ENCODE measurements at regions not wholly inside any gene's neighbourhood (a gene's known extent, or its start where the extent isn't known, plus 50 kb on each side); places are given as distances from the start of the nearest gene placed in this dataset.

DNA sequence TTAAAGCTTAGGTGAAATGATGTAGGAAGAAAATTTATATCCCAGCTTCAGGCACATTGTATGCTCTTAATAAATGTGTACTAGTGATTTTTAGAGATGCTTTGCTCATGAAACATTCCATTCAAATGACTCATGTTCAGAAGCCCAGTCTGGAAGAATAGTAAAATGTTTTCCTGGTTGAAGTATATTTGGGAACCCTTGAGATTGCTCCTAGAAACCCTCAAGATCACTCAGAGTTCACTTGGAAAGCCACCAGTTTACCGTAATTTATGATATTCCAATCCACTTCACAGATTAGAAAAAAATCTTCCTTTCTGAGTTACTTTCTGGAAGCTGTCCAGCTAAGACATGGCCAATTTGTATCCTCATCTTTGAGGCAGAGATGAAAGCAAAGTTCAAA is 186.4 kb downstream of the SYT10 start:
- TF ChIP-seq, protein P1, sequence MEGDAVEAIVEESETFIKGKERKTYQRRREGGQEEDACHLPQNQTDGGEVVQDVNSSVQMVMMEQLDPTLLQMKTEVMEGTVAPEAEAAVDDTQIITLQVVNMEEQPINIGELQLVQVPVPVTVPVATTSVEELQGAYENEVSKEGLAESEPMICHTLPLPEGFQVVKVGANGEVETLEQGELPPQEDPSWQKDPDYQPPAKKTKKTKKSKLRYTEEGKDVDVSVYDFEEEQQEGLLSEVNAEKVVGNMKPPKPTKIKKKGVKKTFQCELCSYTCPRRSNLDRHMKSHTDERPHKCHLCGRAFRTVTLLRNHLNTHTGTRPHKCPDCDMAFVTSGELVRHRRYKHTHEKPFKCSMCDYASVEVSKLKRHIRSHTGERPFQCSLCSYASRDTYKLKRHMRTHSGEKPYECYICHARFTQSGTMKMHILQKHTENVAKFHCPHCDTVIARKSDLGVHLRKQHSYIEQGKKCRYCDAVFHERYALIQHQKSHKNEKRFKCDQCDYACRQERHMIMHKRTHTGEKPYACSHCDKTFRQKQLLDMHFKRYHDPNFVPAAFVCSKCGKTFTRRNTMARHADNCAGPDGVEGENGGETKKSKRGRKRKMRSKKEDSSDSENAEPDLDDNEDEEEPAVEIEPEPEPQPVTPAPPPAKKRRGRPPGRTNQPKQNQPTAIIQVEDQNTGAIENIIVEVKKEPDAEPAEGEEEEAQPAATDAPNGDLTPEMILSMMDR (IDR thresholded peaks at IDR 0.05; ENCODE audit: extremely low read depth in 1 of 2, insufficient read depth in 1 of 2, low read depth in 1 of 2, low read length in 2 of 2) = no peak
- TF ChIP-seq EZH2 (IDR thresholded peaks at IDR 0.05; ENCODE audit: borderline replicate concordance, low read depth, low read length, severe bottlenecking) = no peak
- TF ChIP-seq POLR2A (IDR thresholded peaks at IDR 0.05; ENCODE audit: low read depth, low read length) = no peak
